HL-60 (cell line): ENCODE measurements at regions not wholly inside any gene's neighbourhood (a gene's known extent, or its start where the extent isn't known, plus 50 kb on each side); places are given as distances from the start of the nearest gene placed in this dataset.
"Not testable (repeated sequence)": the region's sequence is repeated elsewhere in the genome, so short reads cannot be mapped to it uniquely, and the experiment has no call there.

Source experiments
- DNase-seq, 2 experiments: peaks; one replicate each; pipeline ENCODE4 v3.0.0-alpha.2; 2010 to 2020; ENCODE audit warnings: low read depth in 1 of 2, low spot score in 1 of 2
- H3K27ac ChIP-seq: fragments of 250-450 bp; sonication (Bioruptor Pico); replicated peaks from 2 replicates; pipeline ENCODE4 v1.5.1; 2020; ENCODE audit warnings: mild to moderate bottlenecking, moderate library complexity
- H3K27me3 ChIP-seq: fragments of 250-450 bp; sonication (Bioruptor Pico); 2 replicates; pipeline ENCODE4 v1.5.1; 2021; ENCODE audit warnings: mild to moderate bottlenecking, moderate library complexity; ENCODE audit not compliant: insufficient read depth, poor library complexity, severe bottlenecking
- H3K4me3 ChIP-seq: replicated peaks from 2 replicates; pipeline ENCODE4 v1.5.1; 2011; ENCODE audit warnings: mild to moderate bottlenecking, control low read depth, low read length; ENCODE audit not compliant: insufficient read depth
- GABPA ChIP-seq: IDR thresholded peaks from 2 replicates; pipeline ENCODE4 v1.6.1; 2012; ENCODE audit warnings: low read depth
- POLR2AphosphoS5 ChIP-seq: IDR thresholded peaks from 2 replicates; pipeline ENCODE4 v1.6.1; 2012; ENCODE audit warnings: low read depth
- SPI1 ChIP-seq: IDR thresholded peaks from 2 replicates; pipeline ENCODE4 v1.6.1; 2012; ENCODE audit warnings: low read depth, mild to moderate bottlenecking, borderline replicate concordance
- TF ChIP-seq, protein P1 (sequence below): IDR thresholded peaks from one replicate; pipeline ENCODE4 v1.5.1; 2011; ENCODE audit warnings: low read length, control low read depth, inconsistent platforms; ENCODE audit not compliant: insufficient read depth
- TF ChIP-seq, protein P2 (sequence below): IDR thresholded peaks from 2 replicates; pipeline ENCODE4 v1.6.1; 2012; ENCODE audit warnings: low read depth; ENCODE audit not compliant: insufficient replicate concordance

DNA sequence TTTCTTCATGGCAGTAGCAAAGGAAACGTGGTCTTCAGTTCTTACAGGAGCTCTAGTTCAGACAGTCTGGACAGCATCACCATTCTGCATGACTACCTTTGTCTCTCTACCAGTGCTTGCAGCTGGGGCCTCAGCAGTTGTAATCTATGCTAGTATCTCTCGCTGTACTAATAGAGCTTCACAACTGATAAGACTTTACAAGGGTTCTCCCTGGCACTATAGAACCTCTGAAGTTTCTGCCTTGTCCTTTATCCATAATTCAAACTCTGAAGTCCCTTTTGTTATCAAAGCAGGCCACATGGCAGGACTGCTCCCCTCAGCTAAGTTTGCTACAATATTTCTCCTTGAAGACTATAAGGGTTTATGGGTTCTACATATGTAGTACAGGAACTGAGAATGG, 842.1 kb upstream of the ADGRB3 start:
- no peak overlapping the region for H3K27ac ChIP-seq
- H3K4me3 ChIP-seq = no peak overlapping the region
- no peak for TF ChIP-seq SPI1
- TF ChIP-seq GABPA = no peak
- TF ChIP-seq, protein P1, sequence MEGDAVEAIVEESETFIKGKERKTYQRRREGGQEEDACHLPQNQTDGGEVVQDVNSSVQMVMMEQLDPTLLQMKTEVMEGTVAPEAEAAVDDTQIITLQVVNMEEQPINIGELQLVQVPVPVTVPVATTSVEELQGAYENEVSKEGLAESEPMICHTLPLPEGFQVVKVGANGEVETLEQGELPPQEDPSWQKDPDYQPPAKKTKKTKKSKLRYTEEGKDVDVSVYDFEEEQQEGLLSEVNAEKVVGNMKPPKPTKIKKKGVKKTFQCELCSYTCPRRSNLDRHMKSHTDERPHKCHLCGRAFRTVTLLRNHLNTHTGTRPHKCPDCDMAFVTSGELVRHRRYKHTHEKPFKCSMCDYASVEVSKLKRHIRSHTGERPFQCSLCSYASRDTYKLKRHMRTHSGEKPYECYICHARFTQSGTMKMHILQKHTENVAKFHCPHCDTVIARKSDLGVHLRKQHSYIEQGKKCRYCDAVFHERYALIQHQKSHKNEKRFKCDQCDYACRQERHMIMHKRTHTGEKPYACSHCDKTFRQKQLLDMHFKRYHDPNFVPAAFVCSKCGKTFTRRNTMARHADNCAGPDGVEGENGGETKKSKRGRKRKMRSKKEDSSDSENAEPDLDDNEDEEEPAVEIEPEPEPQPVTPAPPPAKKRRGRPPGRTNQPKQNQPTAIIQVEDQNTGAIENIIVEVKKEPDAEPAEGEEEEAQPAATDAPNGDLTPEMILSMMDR = no peak
- TF ChIP-seq, protein P2, sequence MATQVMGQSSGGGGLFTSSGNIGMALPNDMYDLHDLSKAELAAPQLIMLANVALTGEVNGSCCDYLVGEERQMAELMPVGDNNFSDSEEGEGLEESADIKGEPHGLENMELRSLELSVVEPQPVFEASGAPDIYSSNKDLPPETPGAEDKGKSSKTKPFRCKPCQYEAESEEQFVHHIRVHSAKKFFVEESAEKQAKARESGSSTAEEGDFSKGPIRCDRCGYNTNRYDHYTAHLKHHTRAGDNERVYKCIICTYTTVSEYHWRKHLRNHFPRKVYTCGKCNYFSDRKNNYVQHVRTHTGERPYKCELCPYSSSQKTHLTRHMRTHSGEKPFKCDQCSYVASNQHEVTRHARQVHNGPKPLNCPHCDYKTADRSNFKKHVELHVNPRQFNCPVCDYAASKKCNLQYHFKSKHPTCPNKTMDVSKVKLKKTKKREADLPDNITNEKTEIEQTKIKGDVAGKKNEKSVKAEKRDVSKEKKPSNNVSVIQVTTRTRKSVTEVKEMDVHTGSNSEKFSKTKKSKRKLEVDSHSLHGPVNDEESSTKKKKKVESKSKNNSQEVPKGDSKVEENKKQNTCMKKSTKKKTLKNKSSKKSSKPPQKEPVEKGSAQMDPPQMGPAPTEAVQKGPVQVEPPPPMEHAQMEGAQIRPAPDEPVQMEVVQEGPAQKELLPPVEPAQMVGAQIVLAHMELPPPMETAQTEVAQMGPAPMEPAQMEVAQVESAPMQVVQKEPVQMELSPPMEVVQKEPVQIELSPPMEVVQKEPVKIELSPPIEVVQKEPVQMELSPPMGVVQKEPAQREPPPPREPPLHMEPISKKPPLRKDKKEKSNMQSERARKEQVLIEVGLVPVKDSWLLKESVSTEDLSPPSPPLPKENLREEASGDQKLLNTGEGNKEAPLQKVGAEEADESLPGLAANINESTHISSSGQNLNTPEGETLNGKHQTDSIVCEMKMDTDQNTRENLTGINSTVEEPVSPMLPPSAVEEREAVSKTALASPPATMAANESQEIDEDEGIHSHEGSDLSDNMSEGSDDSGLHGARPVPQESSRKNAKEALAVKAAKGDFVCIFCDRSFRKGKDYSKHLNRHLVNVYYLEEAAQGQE = no peak
- no peak for TF ChIP-seq POLR2AphosphoS5
- H3K27me3 ChIP-seq = no peaks in the 10 kb centered on the region
- no peak for DNase-seq

DNA sequence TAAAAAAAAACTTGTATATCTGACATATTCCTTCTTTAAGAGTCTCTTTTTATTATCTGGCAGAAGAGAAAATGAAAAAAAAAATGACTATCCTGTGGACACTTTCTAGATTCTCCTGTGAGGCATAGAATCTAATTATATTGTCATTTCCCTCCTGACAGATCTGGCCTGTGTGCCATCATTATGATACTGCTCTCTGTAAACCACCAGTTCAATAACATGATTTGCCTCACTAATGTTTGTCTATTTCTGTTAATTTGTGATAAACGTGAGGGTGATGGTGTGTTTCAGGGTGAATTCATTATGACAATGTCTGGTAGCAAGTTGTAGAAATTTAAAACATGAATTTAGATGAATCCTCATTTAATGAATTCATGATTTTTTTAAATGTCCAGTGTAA, 844.5 kb upstream of the ADGRB3 start:
- no peaks in the 10 kb centered on the region for H3K27me3 ChIP-seq
- H3K27ac ChIP-seq = no peak overlapping the region
- DNase-seq = no peak
- H3K4me3 ChIP-seq = no peak overlapping the region
- TF ChIP-seq SPI1 = no peak
- TF ChIP-seq, protein P1 = no peak
- TF ChIP-seq, protein P2 = no peak

DNA sequence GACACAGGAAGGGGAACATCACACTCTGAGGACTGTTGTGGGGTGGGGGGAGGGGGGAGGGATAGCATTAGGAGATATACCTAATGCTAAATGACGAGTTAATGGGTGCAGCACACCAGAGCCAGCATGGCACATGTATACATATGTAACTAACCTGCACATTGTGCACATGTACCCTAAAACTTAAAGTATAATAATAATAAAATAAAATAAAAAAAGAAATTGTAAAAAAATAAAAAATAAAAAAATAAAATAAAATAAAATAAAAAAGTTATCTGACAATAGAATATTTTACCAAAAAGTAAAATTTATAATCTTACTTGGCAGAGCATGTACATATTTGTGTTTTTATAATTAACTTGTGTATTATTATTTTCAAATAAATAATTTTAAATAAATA, 848.0 kb upstream of the ADGRB3 start:
- not testable (repeated sequence) for H3K27me3 ChIP-seq, H3K27ac ChIP-seq, H3K4me3 ChIP-seq, DNase-seq

DNA sequence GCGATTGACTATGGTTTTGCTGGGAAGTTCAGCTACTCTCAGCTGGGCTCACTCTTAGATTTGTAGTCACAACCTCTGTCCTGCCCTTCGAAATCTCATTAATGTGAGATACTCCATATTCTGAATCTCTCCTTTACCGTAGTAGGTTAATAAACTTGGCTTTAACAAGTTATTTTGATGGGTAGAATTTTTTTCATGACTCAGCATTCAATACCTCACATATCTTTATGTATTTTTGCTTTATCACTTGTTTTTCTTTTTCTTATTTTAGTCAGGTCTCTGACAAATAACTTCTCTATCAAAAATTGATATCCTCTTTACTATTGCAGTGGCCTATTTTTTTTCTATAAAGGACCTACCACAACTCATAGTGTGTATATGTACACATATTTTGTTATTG, 855.2 kb upstream of the ADGRB3 start:
- Histone ChIP-seq H3K27me3 (no peaks in the 10 kb centered on the region), H3K27ac (no peak overlapping the region), H3K4me3 (no peak overlapping the region)
- TF ChIP-seq, protein P1 = no peak
- TF ChIP-seq GABPA (no peak), POLR2AphosphoS5 (no peak), SPI1 (no peak)
- TF ChIP-seq, protein P2 = no peak
- DNase-seq = no peak
